NCI-H2029 treated with DMSO at 0.1 percent for 48 hours (cell line): ENCODE measurements at regions not wholly inside any gene's neighbourhood (a gene's known extent, or its start where the extent isn't known, plus 50 kb on each side); places are given as distances from the start of the nearest gene placed in this dataset.
A peak's percentile ranks its signal among the peaks of the same experiment; 100 is the strongest.

Experiments
- DNase-seq: peaks from one replicate; lab custom pipeline; 2025; lab: John Stamatoyannopoulos, UW

- DNase-seq: no peak
These were observed 100.0 kb upstream of the PPP2R3A start for GRCh38 chr3:135865553-135865952.

- no peak for DNase-seq
These were observed 97.6 kb upstream of the PPP2R3A start for GRCh38 chr3:135867911-135868310.

- peak; percentile 91 for DNase-seq
These were observed 96.7 kb upstream of the PPP2R3A start for GRCh38 chr3:135868801-135869200.

GRCh38 chr3:135869439-135870105 lies 96.0 kb upstream of the PPP2R3A start:
- no peak for DNase-seq

GRCh38 chr3:135871311-135871710 lies 94.2 kb upstream of the PPP2R3A start:
- DNase-seq: no peak

- no peak for DNase-seq
These were observed 91.5 kb upstream of the PPP2R3A start for GRCh38 chr3:135874035-135874434.

GRCh38 chr3:135878501-135878900 lies 87.0 kb upstream of the PPP2R3A start:
- DNase-seq: no peak

GRCh38 chr3:135885885-135886284 lies 79.6 kb upstream of the PPP2R3A start:
- no peak for DNase-seq

- DNase-seq: no peak
These were observed 78.3 kb upstream of the PPP2R3A start for GRCh38 chr3:135887220-135887619.

GRCh38 chr3:135889443-135889842 lies 76.1 kb upstream of the PPP2R3A start:
- DNase-seq: no peak

- no peak for DNase-seq
These were observed 74.4 kb upstream of the PPP2R3A start for GRCh38 chr3:135891121-135891520.

GRCh38 chr3:135895106-135895733 lies 70.3 kb upstream of the PPP2R3A start:
- DNase-seq: peak; percentile 56

- DNase-seq: no peak
These were observed 69.8 kb upstream of the PPP2R3A start for GRCh38 chr3:135895734-135896121.

GRCh38 chr3:135896613-135897012 lies 68.9 kb upstream of the PPP2R3A start:
- DNase-seq: no peak

- no peak for DNase-seq
These were observed 67.8 kb upstream of the PPP2R3A start for GRCh38 chr3:135897715-135898114.

GRCh38 chr3:135898774-135899173 lies 66.8 kb upstream of the PPP2R3A start:
- no peak for DNase-seq

GRCh38 chr3:135905058-135905724 lies 60.3 kb upstream of the PPP2R3A start:
- DNase-seq: no peak

GRCh38 chr3:135907422-135908165 lies 57.9 kb upstream of the PPP2R3A start:
- DNase-seq: peak; percentile 29

GRCh38 chr3:135908225-135908624 lies 57.3 kb upstream of the PPP2R3A start:
- no peak for DNase-seq

GRCh38 chr3:135908737-135909136 lies 56.8 kb upstream of the PPP2R3A start:
- DNase-seq: no peak

GRCh38 chr3:135911110-135911509 lies 54.4 kb upstream of the PPP2R3A start:
- no peak for DNase-seq

- DNase-seq: no peak
These were observed 50.3 kb upstream of the PPP2R3A start for GRCh38 chr3:135915206-135915605.
